ENCODE measurements at regions not wholly inside any gene's neighbourhood (a gene's known extent, or its start where the extent isn't known, plus 50 kb on each side); places are given as distances from the start of the nearest gene placed in this dataset.
"Not testable (repeated sequence)": the region's sequence is repeated elsewhere in the genome, so short reads cannot be mapped to it uniquely, and the experiment has no call there.

GRCh38 chr4:26207631-26208030 is 113.2 kb upstream of the RBPJ start:
- no peak for DNase-seq (ENCODE audit: low read depth, low spot score)

GRCh38 chr4:26208237-26208994 is 112.4 kb upstream of the RBPJ start:
- DNase-seq (ENCODE audit: low read depth, low spot score): no peak

- not testable (repeated sequence) for DNase-seq (ENCODE audit: low read depth, low spot score)
Observed at GRCh38 chr4:26209378-26209777, 111.4 kb upstream of the RBPJ start.

GRCh38 chr4:26212528-26212927 is 108.3 kb upstream of the RBPJ start:
- no peak for DNase-seq (ENCODE audit: low read depth, low spot score)

GRCh38 chr4:26213317-26213716 is 107.5 kb upstream of the RBPJ start:
- DNase-seq (ENCODE audit: low read depth, low spot score): no peak

GRCh38 chr4:26214994-26215393 is 105.8 kb upstream of the RBPJ start:
- DNase-seq (ENCODE audit: low read depth, low spot score): no peak

GRCh38 chr4:26215725-26216124 is 105.1 kb upstream of the RBPJ start:
- no peak for DNase-seq (ENCODE audit: low read depth, low spot score)

- no peak for DNase-seq (ENCODE audit: low read depth, low spot score)
Observed at GRCh38 chr4:26217481-26217880, 103.3 kb upstream of the RBPJ start.

- no peak for DNase-seq (ENCODE audit: low read depth, low spot score)
Observed at GRCh38 chr4:26217961-26218676, 102.7 kb upstream of the RBPJ start.

- DNase-seq (ENCODE audit: low read depth, low spot score): no peak
Observed at GRCh38 chr4:26218677-26219605, 101.9 kb upstream of the RBPJ start.

- DNase-seq (ENCODE audit: low read depth, low spot score): no peak
Observed at GRCh38 chr4:26220696-26221095, 100.1 kb upstream of the RBPJ start.

GRCh38 chr4:26223155-26223554 is 97.7 kb upstream of the RBPJ start:
- no peak for DNase-seq (ENCODE audit: low read depth, low spot score)

- no peak for DNase-seq (ENCODE audit: low read depth, low spot score)
Observed at GRCh38 chr4:26226629-26227376, 94.0 kb upstream of the RBPJ start.

GRCh38 chr4:26227601-26228229 is 93.1 kb upstream of the RBPJ start:
- no peak for DNase-seq (ENCODE audit: low read depth, low spot score)

GRCh38 chr4:26228883-26229282 is 91.9 kb upstream of the RBPJ start:
- no peak for DNase-seq (ENCODE audit: low read depth, low spot score)

- DNase-seq (ENCODE audit: low read depth, low spot score): no peak
Observed at GRCh38 chr4:26229974-26230373, 90.8 kb upstream of the RBPJ start.

- DNase-seq (ENCODE audit: low read depth, low spot score): no peak
Observed at GRCh38 chr4:26233350-26233749, 87.5 kb upstream of the RBPJ start.

GRCh38 chr4:26235500-26235899 is 85.3 kb upstream of the RBPJ start:
- DNase-seq (ENCODE audit: low read depth, low spot score): no peak

- DNase-seq (ENCODE audit: low read depth, low spot score): no peak
Observed at GRCh38 chr4:26237916-26238315, 82.9 kb upstream of the RBPJ start.

- DNase-seq (ENCODE audit: low read depth, low spot score): no peak
Observed at GRCh38 chr4:26238426-26238777, 82.4 kb upstream of the RBPJ start.

Data from pulmonary artery endothelial cell (primary cell).